ENCODE measurements at regions not wholly inside any gene's neighbourhood (a gene's known extent, or its start where the extent isn't known, plus 50 kb on each side); places are given as distances from the start of the nearest gene placed in this dataset.

DNA sequence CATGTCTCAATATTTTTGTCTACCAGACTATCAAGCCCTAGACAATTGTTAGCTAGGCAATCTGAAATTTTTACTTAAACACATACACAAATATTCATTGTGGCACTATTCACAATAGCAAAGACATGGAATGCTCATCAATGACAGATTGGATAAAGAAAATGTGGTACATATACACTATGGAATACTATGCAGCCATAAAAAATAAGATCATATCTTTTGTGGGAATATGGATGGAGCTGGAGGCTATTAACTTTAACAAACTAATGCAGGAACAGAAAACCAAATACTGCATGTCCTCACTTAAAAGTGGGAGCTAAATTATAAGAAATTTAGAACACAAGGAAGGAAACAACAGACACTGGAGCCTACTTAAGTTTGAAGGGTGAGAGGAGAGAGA, 288.6 kb upstream of the MIR17HG start:
- Histone ChIP-seq H3K27me3 (ENCODE audit: control insufficient read depth, insufficient read depth, low read length) (no peaks in the 10 kb centered on the region), H3K36me3 (ENCODE audit: control insufficient read depth, insufficient read depth, low read length) (no peaks in the 10 kb centered on the region), H3K4me2 (ENCODE audit: low read length) (no peak overlapping the region), H3K27ac (no peak overlapping the region), H3K4me1 (no peaks in the 10 kb centered on the region), H3K9me3 (ENCODE audit: control insufficient read depth, low read length) (no peaks in the 10 kb centered on the region), H3K9ac (no peak overlapping the region), H2AFZ (no peak overlapping the region), H3K4me3 (ENCODE audit: low read depth, low read length) (no peak overlapping the region), H3K79me2 (no peaks in the 10 kb centered on the region)
- TF ChIP-seq, protein P1, sequence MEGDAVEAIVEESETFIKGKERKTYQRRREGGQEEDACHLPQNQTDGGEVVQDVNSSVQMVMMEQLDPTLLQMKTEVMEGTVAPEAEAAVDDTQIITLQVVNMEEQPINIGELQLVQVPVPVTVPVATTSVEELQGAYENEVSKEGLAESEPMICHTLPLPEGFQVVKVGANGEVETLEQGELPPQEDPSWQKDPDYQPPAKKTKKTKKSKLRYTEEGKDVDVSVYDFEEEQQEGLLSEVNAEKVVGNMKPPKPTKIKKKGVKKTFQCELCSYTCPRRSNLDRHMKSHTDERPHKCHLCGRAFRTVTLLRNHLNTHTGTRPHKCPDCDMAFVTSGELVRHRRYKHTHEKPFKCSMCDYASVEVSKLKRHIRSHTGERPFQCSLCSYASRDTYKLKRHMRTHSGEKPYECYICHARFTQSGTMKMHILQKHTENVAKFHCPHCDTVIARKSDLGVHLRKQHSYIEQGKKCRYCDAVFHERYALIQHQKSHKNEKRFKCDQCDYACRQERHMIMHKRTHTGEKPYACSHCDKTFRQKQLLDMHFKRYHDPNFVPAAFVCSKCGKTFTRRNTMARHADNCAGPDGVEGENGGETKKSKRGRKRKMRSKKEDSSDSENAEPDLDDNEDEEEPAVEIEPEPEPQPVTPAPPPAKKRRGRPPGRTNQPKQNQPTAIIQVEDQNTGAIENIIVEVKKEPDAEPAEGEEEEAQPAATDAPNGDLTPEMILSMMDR (IDR thresholded peaks at IDR 0.05), result no peak

DNA sequence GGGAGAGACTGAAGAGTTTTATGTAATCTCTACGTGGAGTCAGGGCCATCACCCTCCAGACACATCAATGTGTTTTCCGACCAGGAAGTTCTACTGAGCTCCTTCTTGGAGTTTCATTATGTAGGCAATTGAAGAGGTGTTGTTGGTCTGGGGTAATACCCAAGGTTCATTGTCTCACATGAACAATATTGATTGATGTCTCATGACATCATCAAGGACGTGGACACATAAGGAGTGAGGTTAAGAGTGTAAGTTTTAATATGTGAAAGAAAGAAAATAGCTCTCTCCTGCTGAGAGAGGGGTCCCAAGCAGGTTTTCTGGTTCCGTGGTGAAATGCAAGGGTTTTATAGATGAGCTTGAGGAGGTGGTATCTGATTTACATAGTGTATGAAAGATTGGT, 280.7 kb upstream of the MIR17HG start:
- Histone ChIP-seq H3K4me2 (ENCODE audit: low read length) (no peak overlapping the region), H3K36me3 (ENCODE audit: control insufficient read depth, insufficient read depth, low read length) (no peaks in the 10 kb centered on the region), H3K4me3 (ENCODE audit: low read depth, low read length) (no peak overlapping the region), H3K9ac (no peak overlapping the region), H3K4me1 (no peaks in the 10 kb centered on the region), H3K27ac (no peak overlapping the region), H3K9me3 (ENCODE audit: control insufficient read depth, low read length) (no peaks in the 10 kb centered on the region), H3K27me3 (ENCODE audit: control insufficient read depth, insufficient read depth, low read length) (no peaks in the 10 kb centered on the region), H3K79me2 (no peaks in the 10 kb centered on the region), H2AFZ (no peak overlapping the region)
- TF ChIP-seq, protein P1 (IDR thresholded peaks at IDR 0.05), result no peak

DNA sequence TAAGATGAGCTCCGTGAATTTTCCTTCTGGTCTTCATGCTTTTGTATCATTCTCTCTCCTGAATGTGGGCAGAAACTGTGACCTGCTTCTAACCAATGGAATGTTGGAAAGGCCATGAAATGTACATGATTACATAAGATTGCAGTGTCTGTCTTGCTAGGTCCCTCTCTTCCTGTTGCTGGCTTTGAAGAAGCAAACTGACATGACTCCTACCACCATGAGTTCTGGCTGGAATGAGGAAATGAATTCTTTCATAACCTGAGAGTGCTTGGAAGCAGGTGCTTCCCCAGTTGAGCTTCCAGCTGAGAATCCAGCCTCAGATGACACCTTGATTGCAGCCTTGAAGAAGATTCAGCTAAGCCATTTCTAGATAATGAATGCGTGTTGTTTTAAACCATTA, 275.0 kb upstream of the MIR17HG start:
- Histone ChIP-seq H3K79me2 (no peaks in the 10 kb centered on the region), H3K36me3 (ENCODE audit: control insufficient read depth, insufficient read depth, low read length) (no peaks in the 10 kb centered on the region), H3K27me3 (ENCODE audit: control insufficient read depth, insufficient read depth, low read length) (no peaks in the 10 kb centered on the region), H3K4me1 (no peaks in the 10 kb centered on the region), H3K9me3 (ENCODE audit: control insufficient read depth, low read length) (no peaks in the 10 kb centered on the region), H2AFZ (no peak overlapping the region), H3K4me2 (ENCODE audit: low read length) (no peak overlapping the region), H3K4me3 (ENCODE audit: low read depth, low read length) (no peak overlapping the region), H3K9ac (no peak overlapping the region), H3K27ac (no peak overlapping the region)
- TF ChIP-seq, protein P1 (IDR thresholded peaks at IDR 0.05), result no peak

DNA sequence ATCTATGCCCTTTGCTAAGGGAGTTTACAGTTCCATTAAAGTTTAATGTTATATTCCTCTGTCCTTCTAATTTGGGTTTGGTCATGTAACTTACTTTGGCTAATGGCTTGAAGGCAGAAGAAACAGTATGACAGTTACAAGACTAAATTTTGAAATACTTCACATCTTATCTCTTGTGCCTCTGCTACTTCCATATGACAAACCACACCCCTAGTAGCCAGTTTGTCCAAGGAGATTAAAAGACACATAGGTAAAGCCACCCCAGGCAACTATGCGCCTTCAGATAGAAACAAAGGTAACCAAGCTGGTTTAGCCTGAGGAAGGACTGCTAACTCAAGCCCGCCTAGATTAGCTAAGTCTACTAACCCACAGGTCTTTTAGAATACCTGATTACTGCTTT, 273.4 kb upstream of the MIR17HG start:
- no peak overlapping the region for H3K9ac ChIP-seq
- no peaks in the 10 kb centered on the region for H3K36me3 ChIP-seq (ENCODE audit: control insufficient read depth, insufficient read depth, low read length)
- H3K79me2 ChIP-seq, result no peaks in the 10 kb centered on the region
- no peak overlapping the region for H3K27ac ChIP-seq
- H3K4me3 ChIP-seq (ENCODE audit: low read depth, low read length), result no peak overlapping the region
- no peak overlapping the region for H3K4me2 ChIP-seq (ENCODE audit: low read length)
- TF ChIP-seq, protein P1 (IDR thresholded peaks at IDR 0.05), result no peak
- H3K9me3 ChIP-seq (ENCODE audit: control insufficient read depth, low read length), result no peaks in the 10 kb centered on the region
- no peak overlapping the region for H2AFZ ChIP-seq
- H3K27me3 ChIP-seq (ENCODE audit: control insufficient read depth, insufficient read depth, low read length), result no peaks in the 10 kb centered on the region
- H3K4me1 ChIP-seq, result no peaks in the 10 kb centered on the region

DNA sequence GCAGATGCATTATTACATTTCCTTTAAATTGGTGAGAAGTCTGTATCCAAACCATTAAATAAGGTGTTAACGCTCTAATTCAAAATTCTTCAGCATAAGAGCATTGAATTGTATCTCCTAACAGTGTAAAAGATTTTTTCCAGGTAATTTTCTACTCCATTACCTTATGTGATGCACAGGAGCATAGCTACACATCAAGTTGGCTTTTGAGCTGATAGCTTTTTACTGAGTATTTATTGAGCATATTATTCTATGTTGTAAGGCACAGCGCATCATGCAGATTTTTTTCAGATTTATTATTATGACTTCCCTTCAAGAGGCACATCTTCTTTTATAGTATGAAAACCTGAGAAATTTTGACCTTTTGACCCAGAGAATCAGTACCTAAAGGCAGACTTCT, 270.7 kb upstream of the MIR17HG start:
- Histone ChIP-seq H3K9ac (no peak overlapping the region), H3K79me2 (no peaks in the 10 kb centered on the region), H3K4me3 (ENCODE audit: low read depth, low read length) (no peak overlapping the region), H3K9me3 (ENCODE audit: control insufficient read depth, low read length) (no peaks in the 10 kb centered on the region), H3K27ac (no peak overlapping the region), H2AFZ (no peak overlapping the region), H3K4me2 (ENCODE audit: low read length) (no peak overlapping the region), H3K36me3 (ENCODE audit: control insufficient read depth, insufficient read depth, low read length) (no peaks in the 10 kb centered on the region), H3K4me1 (no peaks in the 10 kb centered on the region), H3K27me3 (ENCODE audit: control insufficient read depth, insufficient read depth, low read length) (no peaks in the 10 kb centered on the region)
- TF ChIP-seq, protein P1 (IDR thresholded peaks at IDR 0.05), result no peak

Data from parathyroid adenoma (tissue), 2 donors.